H9 (cell line): ENCODE measurements at regions not wholly inside any gene's neighbourhood (a gene's known extent, or its start where the extent isn't known, plus 50 kb on each side); places are given as distances from the start of the nearest gene placed in this dataset.

Source experiments
- DNase-seq: peaks from one replicate; pipeline ENCODE4 v3.0.0-alpha.2; 2017
- H2AFZ ChIP-seq: one replicate; pipeline ENCODE4 v1.6.1; 2013; ENCODE audit warnings: mild to moderate bottlenecking, low read length, control low read depth, moderate library complexity
- H2AK5ac ChIP-seq: 2 replicates; pipeline ENCODE4 v1.6.1; 2013; ENCODE audit warnings: low read length, control low read depth, mixed read lengths; ENCODE audit not compliant: insufficient read length
- H2BK120ac ChIP-seq: one replicate; pipeline ENCODE4 v1.6.1; 2013; ENCODE audit warnings: low read depth, mild to moderate bottlenecking, low read length, control low read depth, inconsistent platforms; ENCODE audit not compliant: poor library complexity, severe bottlenecking
- H2BK12ac ChIP-seq: 2 replicates; pipeline ENCODE4 v1.6.1; 2013; ENCODE audit warnings: low read length, control low read depth, mixed read lengths, low read depth; ENCODE audit not compliant: insufficient read length
- H2BK15ac ChIP-seq: 2 replicates; pipeline ENCODE4 v1.6.1; 2013; ENCODE audit warnings: low read depth, low read length, control low read depth
- H2BK20ac ChIP-seq: one replicate; pipeline ENCODE4 v1.6.1; 2013; ENCODE audit warnings: low read depth, mild to moderate bottlenecking, low read length, control low read depth, inconsistent platforms; ENCODE audit not compliant: poor library complexity, severe bottlenecking
- H2BK5ac ChIP-seq: 2 replicates; pipeline ENCODE4 v1.6.1; 2013; ENCODE audit warnings: low read length, control low read depth, mixed read lengths; ENCODE audit not compliant: insufficient read length
- H3K14ac ChIP-seq: 2 replicates; pipeline ENCODE4 v1.6.1; 2013; ENCODE audit warnings: low read length, control low read depth; ENCODE audit not compliant: insufficient read depth
- H3K18ac ChIP-seq: 2 replicates; pipeline ENCODE4 v1.6.1; 2013; ENCODE audit warnings: low read depth, mild to moderate bottlenecking, mixed read lengths, low read length, control low read depth; ENCODE audit not compliant: insufficient read length
- H3K23ac ChIP-seq: 2 replicates; pipeline ENCODE4 v1.6.1; 2013; ENCODE audit warnings: low read length, control low read depth, mixed read lengths, low read depth; ENCODE audit not compliant: insufficient read length
- H3K23me2 ChIP-seq: 2 replicates; pipeline ENCODE4 v1.6.1; 2013; ENCODE audit warnings: low read depth, mild to moderate bottlenecking, mixed read lengths, low read length, control low read depth; ENCODE audit not compliant: insufficient read length, poor library complexity, severe bottlenecking
- H3K27ac ChIP-seq: 2 replicates; pipeline ENCODE4 v1.5.1; 2013; ENCODE audit warnings: low read length, control low read depth, mixed read lengths, low read depth; ENCODE audit not compliant: insufficient read length
- H3K27me3 ChIP-seq: 2 replicates; pipeline ENCODE4 v1.6.1; 2013; ENCODE audit warnings: low read length, control low read depth, inconsistent platforms; ENCODE audit not compliant: insufficient read depth
- H3K4ac ChIP-seq: 2 replicates; pipeline ENCODE4 v1.6.1; 2013; ENCODE audit warnings: low read depth, mild to moderate bottlenecking, control low read depth, inconsistent platforms, low read length, moderate library complexity
- H3K4me1 ChIP-seq: 2 replicates; pipeline ENCODE4 v1.6.1; 2013; ENCODE audit warnings: low read length, control low read depth, inconsistent platforms; ENCODE audit not compliant: insufficient read depth
- H3K4me2 ChIP-seq: 2 replicates; pipeline ENCODE4 v1.6.1; 2013; ENCODE audit warnings: low read length, control low read depth, mixed read lengths; ENCODE audit not compliant: insufficient read length, insufficient read depth
- H3K56ac ChIP-seq: 2 replicates; pipeline ENCODE4 v1.6.1; 2013; ENCODE audit warnings: low read depth, mild to moderate bottlenecking, mixed read lengths, low read length, control low read depth; ENCODE audit not compliant: insufficient read length
- H3K79me1 ChIP-seq: 2 replicates; pipeline ENCODE4 v1.6.1; 2013; ENCODE audit warnings: low read depth, mild to moderate bottlenecking, moderate library complexity, low read length, control low read depth, inconsistent platforms; ENCODE audit not compliant: insufficient read depth, poor library complexity, severe bottlenecking
- H3K79me2 ChIP-seq: 2 replicates; pipeline ENCODE4 v1.6.1; 2013; ENCODE audit warnings: low read length, control low read depth, inconsistent platforms; ENCODE audit not compliant: insufficient read depth
- H3K9ac ChIP-seq: 2 replicates; pipeline ENCODE4 v1.6.1; 2013; ENCODE audit warnings: low read length, control low read depth, mixed read lengths; ENCODE audit not compliant: insufficient read length; ENCODE audit errors: extremely low read depth
- H3K9me3 ChIP-seq: one replicate; pipeline ENCODE4 v1.6.1; 2013; ENCODE audit warnings: low read depth, low read length, inconsistent platforms; ENCODE audit not compliant: control insufficient read depth
- H3T11ph ChIP-seq: one replicate; pipeline ENCODE4 v1.6.1; 2013; ENCODE audit warnings: mild to moderate bottlenecking, low read length, control low read depth, inconsistent platforms
- H4K20me1 ChIP-seq: one replicate; pipeline ENCODE4 v1.6.1; 2013; ENCODE audit not compliant: control insufficient read depth, insufficient read length, insufficient read depth
- H4K5ac ChIP-seq: 2 replicates; pipeline ENCODE4 v1.6.1; 2013; ENCODE audit warnings: low read depth, mild to moderate bottlenecking, mixed read lengths, low read length, control low read depth; ENCODE audit not compliant: insufficient read length
- H4K8ac ChIP-seq: replicated peaks from 2 replicates; pipeline ENCODE4 v1.6.1; 2013; ENCODE audit warnings: low read length, control low read depth, mixed read lengths, low read depth; ENCODE audit not compliant: insufficient read length
- H4K91ac ChIP-seq: 2 replicates; pipeline ENCODE4 v1.6.1; 2013; ENCODE audit warnings: low read depth, mild to moderate bottlenecking, moderate library complexity, mixed read lengths, low read length, control low read depth; ENCODE audit not compliant: insufficient read length
- H3K27ac Mint-ChIP-seq, 3 experiments: 2 replicates in 2 of 3; 3 replicates in 1 of 3; pipeline ENCODE4 v1.8.0; 2020 to 2021; ENCODE audit warnings: mixed read lengths in 3 of 3, mild to moderate bottlenecking in 1 of 3, moderate library complexity in 1 of 3
- H3K27me3 Mint-ChIP-seq: 2 replicates; pipeline ENCODE4 v1.8.0; 2021; ENCODE audit warnings: low read depth, mild to moderate bottlenecking, moderate library complexity, mixed read lengths
- H3K36me3 Mint-ChIP-seq, 3 experiments: 2 replicates in 2 of 3; 3 replicates in 1 of 3; pipeline ENCODE4 v1.8.0; 2020 to 2021; ENCODE audit warnings: low read depth in 3 of 3, mixed read lengths in 3 of 3; ENCODE audit not compliant: insufficient read depth in 1 of 3
- H3K4me1 Mint-ChIP-seq, 2 experiments: 2 replicates each; pipeline ENCODE4 v1.8.0; 2020; ENCODE audit warnings: mixed read lengths in 2 of 2
- H3K4me3 Mint-ChIP-seq, 2 experiments: 2 replicates in 1 of 2; 3 replicates in 1 of 2; pipeline ENCODE4 v1.8.0; 2020 to 2021; ENCODE audit warnings: mild to moderate bottlenecking in 2 of 2, mixed read lengths in 2 of 2, moderate library complexity in 1 of 2
- H3K9me3 Mint-ChIP-seq, 2 experiments: 2 replicates in 1 of 2; 3 replicates in 1 of 2; pipeline ENCODE4 v1.8.0; 2020; ENCODE audit warnings: mild to moderate bottlenecking in 2 of 2, mixed read lengths in 2 of 2, moderate library complexity in 1 of 2
- WGBS: extraction: QIAGEN DNeasy Blood & Tissue Kit; methylation state at CpG from one replicate; pipeline ENCODE4 v1.1.7; 2013; ENCODE audit warnings: missing lambda C conversion rate, low lambda C conversion rate, mixed read lengths; ENCODE audit not compliant: insufficient read length; ENCODE audit errors: extremely low coverage; 5-methylcytosine and 5-hydroxymethylcytosine counted together
- TF ChIP-seq, protein P1 (sequence below): fragments of 200-600 bp; sonication (generic); conservative IDR thresholded peaks from 3 replicates; pipeline ENCODE4 v1.8.0; 2021; ENCODE audit warnings: antibody characterized with exemption, mild to moderate bottlenecking

DNA sequence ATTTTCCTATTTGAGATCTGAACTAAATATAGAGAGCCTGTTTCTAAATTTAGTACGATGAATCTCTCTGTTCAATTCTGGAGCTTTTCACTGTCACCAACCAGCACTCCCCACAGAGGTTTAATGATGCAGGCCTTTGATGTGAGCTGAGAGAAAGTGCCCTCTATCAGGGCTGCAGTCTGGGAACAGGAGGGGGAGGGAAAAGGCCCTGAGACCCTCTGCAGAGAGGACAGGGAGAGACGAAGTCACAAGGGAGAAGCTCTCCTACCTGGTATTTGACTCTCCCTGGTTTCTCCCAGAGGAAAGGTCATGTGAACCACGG is 206.8 kb upstream of the SOX1 start:
- Mint-ChIP-seq H3K9me3 (peaks cover 3 to 6% of the 10 kb centered on the region in 2 experiments; a peak in 4 of 5 replicates), H3K36me3 (peaks cover 0 to 8% (median 3%) of the 10 kb centered on the region in 3 experiments; a peak in 2 of 7 replicates), H3K4me3 (no peak overlapping the region), H3K27ac (no peak overlapping the region), H3K4me1 (peaks cover 10 to 15% of the 10 kb centered on the region in 2 experiments), H3K27me3 (peaks cover 24% of the 10 kb centered on the region)
- H2BK5ac ChIP-seq = no peak overlapping the region
- H3T11ph ChIP-seq = no peak overlapping the region
- H3K14ac ChIP-seq = no peak overlapping the region
- H2BK15ac ChIP-seq = no peak overlapping the region
- no peak overlapping the region for H3K23ac ChIP-seq
- no peaks in the 10 kb centered on the region for H3K23me2 ChIP-seq
- H4K5ac ChIP-seq = no peak overlapping the region
- H2BK12ac ChIP-seq = no peak overlapping the region
- H3K4ac ChIP-seq = no peak overlapping the region
- H4K20me1 ChIP-seq = no peaks in the 10 kb centered on the region
- no peaks in the 10 kb centered on the region for H3K9me3 ChIP-seq
- H3K27me3 ChIP-seq = no peaks in the 10 kb centered on the region
- DNase-seq = no peak
- no peak overlapping the region for H3K9ac ChIP-seq
- no peaks in the 10 kb centered on the region for H3K79me1 ChIP-seq
- H3K18ac ChIP-seq = no peak overlapping the region
- H3K79me2 ChIP-seq = no peaks in the 10 kb centered on the region
- no peak overlapping the region for H2AFZ ChIP-seq
- H4K91ac ChIP-seq = no peak overlapping the region
- H2BK20ac ChIP-seq = no peak overlapping the region
- no CpG with 5 or more reads among the region's 3 CpGs for WGBS
- no peak overlapping the region for H3K4me2 ChIP-seq
- no peak overlapping the region for H4K8ac ChIP-seq
- no peak overlapping the region for H2AK5ac ChIP-seq
- no peak overlapping the region for H3K27ac ChIP-seq
- H3K56ac ChIP-seq = no peak overlapping the region
- TF ChIP-seq, protein P1, sequence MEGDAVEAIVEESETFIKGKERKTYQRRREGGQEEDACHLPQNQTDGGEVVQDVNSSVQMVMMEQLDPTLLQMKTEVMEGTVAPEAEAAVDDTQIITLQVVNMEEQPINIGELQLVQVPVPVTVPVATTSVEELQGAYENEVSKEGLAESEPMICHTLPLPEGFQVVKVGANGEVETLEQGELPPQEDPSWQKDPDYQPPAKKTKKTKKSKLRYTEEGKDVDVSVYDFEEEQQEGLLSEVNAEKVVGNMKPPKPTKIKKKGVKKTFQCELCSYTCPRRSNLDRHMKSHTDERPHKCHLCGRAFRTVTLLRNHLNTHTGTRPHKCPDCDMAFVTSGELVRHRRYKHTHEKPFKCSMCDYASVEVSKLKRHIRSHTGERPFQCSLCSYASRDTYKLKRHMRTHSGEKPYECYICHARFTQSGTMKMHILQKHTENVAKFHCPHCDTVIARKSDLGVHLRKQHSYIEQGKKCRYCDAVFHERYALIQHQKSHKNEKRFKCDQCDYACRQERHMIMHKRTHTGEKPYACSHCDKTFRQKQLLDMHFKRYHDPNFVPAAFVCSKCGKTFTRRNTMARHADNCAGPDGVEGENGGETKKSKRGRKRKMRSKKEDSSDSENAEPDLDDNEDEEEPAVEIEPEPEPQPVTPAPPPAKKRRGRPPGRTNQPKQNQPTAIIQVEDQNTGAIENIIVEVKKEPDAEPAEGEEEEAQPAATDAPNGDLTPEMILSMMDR = no peak
- no peaks in the 10 kb centered on the region for H3K4me1 ChIP-seq
- no peak overlapping the region for H2BK120ac ChIP-seq
